NB4 (cell line): ENCODE measurements at regions not wholly inside any gene's neighbourhood (a gene's known extent, or its start where the extent isn't known, plus 50 kb on each side); places are given as distances from the start of the nearest gene placed in this dataset.
A peak's percentile ranks its signal among the peaks of the same experiment; 100 is the strongest.
"Not testable (repeated sequence)": the region's sequence is repeated elsewhere in the genome, so short reads cannot be mapped to it uniquely, and the experiment has no call there.

Experiments used
- DNase-seq: peaks from one replicate; pipeline ENCODE4 v3.0.0; 2010; ENCODE audit warnings: low read depth
- H3K4me3 ChIP-seq: one replicate; pipeline ENCODE4 v1.5.1; 2011; ENCODE audit warnings: mild to moderate bottlenecking, low read depth, low read length, moderate library complexity
- MYC ChIP-seq: IDR thresholded peaks from 2 replicates; pipeline ENCODE4 v1.6.1; 2011; ENCODE audit warnings: low read depth, low read length
- POLR2A ChIP-seq: IDR thresholded peaks from 2 replicates; pipeline ENCODE4 v1.6.1; 2011; ENCODE audit warnings: mild to moderate bottlenecking; ENCODE audit not compliant: insufficient read length; ENCODE audit errors: extremely low read depth
- TF ChIP-seq, protein P1 (sequence below): IDR thresholded peaks from 2 replicates; pipeline ENCODE4 v1.6.1; 2011; ENCODE audit warnings: low read depth, low read length
- TF ChIP-seq, protein P2 (sequence below): IDR thresholded peaks from one replicate; pipeline ENCODE4 v1.5.1; 2012; ENCODE audit warnings: low read depth, low read length

DNA sequence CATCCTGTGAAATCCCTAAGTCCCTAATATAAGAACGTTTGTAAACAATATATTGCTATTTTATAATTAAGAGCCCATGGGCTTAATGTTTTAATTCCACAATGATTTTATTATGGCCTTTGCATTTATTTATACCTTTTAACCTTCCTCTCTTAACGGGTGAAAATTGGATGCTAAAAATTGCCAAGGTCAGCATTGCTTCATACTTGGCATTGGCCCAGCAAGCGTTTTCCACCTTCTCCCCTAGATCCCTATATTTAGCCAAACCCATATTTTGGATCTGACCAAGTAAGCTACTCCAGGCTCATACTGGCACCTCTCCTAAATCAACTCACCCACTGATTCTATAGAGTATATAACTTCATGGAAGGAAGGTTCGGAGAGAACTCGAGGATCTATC, 188.0 kb upstream of the NR2F2 start:
- DNase-seq, result no peak
- no peak for TF ChIP-seq MYC
- TF ChIP-seq, protein P1, sequence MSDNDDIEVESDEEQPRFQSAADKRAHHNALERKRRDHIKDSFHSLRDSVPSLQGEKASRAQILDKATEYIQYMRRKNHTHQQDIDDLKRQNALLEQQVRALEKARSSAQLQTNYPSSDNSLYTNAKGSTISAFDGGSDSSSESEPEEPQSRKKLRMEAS, result no peak
- TF ChIP-seq, protein P2, sequence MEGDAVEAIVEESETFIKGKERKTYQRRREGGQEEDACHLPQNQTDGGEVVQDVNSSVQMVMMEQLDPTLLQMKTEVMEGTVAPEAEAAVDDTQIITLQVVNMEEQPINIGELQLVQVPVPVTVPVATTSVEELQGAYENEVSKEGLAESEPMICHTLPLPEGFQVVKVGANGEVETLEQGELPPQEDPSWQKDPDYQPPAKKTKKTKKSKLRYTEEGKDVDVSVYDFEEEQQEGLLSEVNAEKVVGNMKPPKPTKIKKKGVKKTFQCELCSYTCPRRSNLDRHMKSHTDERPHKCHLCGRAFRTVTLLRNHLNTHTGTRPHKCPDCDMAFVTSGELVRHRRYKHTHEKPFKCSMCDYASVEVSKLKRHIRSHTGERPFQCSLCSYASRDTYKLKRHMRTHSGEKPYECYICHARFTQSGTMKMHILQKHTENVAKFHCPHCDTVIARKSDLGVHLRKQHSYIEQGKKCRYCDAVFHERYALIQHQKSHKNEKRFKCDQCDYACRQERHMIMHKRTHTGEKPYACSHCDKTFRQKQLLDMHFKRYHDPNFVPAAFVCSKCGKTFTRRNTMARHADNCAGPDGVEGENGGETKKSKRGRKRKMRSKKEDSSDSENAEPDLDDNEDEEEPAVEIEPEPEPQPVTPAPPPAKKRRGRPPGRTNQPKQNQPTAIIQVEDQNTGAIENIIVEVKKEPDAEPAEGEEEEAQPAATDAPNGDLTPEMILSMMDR, result no peak
- TF ChIP-seq POLR2A, result no peak
- H3K4me3 ChIP-seq, result no peak overlapping the region

DNA sequence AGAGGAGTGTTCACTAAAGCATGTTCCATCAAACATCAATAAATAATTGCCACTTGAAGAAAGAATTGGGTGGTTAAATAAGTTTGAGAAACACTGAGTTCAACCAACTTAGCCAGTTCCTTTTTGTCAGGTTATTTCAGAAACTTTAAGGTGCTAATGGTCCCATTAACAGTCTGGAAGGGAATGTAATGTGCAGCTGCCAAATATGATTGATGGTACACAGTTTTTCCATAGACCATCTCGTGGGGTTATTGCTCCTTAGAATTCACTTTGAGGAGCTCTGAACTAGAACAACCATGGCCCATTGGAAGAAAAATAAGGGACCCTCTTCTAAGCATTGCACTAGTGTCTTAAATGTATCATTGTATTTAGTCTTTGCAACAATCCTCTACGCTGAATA, 185.8 kb upstream of the NR2F2 start:
- no peak overlapping the region for H3K4me3 ChIP-seq
- TF ChIP-seq MYC (no peak), POLR2A (no peak)
- TF ChIP-seq, protein P2, result no peak
- TF ChIP-seq, protein P1, result no peak
- no peak for DNase-seq

DNA sequence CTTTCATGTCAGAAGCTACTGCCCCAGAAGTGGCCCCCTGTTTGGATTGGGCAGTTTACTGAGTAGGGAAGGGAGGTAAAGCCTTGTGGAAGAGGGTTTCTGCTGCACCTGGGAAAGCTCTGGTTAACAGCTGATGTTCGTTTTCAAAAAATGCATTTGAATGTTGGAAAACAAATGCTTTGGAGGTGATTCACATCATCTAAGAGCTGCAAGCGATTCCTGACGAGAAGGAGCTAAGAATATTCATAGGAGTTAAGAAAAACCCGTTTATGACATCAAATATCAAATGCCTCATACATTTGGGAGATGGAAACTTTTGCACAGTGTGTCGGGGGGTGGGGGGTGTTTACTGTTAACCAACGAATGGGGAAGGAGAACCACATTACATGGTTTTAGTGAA, 183.8 kb upstream of the NR2F2 start:
- no peak for DNase-seq
- H3K4me3 ChIP-seq, result no peak overlapping the region
- TF ChIP-seq MYC (no peak), POLR2A (no peak)
- TF ChIP-seq, protein P2, result no peak
- TF ChIP-seq, protein P1, result no peak

DNA sequence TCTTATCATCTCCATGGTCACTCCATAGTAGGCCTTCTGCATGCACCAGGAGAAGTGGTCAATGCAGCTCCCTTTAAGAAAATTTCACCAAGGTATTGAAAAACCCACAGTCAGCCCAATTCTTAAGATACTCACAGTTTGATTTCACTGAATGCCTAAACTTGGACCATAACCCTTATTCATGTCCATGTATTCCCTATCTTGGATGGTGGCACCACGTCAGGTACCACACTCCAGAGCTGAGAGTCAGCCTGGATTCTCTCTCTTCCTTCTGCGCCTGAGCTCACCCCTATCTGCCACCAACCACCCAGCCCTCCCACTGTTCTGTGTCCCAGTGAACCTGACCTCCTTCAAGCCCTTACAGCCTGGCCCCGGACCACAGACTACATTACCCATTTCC, 183.2 kb upstream of the NR2F2 start:
- no peak overlapping the region for H3K4me3 ChIP-seq
- no peak for DNase-seq
- TF ChIP-seq, protein P2, result no peak
- no peak for TF ChIP-seq MYC
- TF ChIP-seq POLR2A, result no peak
- TF ChIP-seq, protein P1, result no peak

DNA sequence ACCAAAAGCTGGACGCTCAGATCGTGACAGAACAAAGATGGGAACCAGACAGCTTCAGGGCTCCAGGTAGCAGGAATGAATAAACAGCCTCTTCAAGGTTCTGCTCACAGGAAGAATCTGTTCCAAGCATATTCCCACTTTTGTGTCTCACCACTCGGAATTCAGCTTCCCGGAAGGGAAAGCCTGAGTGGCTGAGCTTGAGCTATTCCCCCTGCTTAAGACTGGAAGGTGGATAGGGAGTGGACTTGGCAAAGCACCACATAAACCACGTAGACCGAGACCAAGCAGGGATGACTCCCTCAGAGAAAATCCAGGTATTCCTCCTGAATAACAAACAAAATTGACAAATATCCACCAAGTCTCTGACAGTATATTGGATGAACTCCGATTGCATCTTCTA, 180.2 kb upstream of the NR2F2 start:
- no peak for DNase-seq
- TF ChIP-seq, protein P2, result no peak
- TF ChIP-seq, protein P1, result no peak
- no peak for TF ChIP-seq POLR2A
- TF ChIP-seq MYC, result no peak
- H3K4me3 ChIP-seq, result no peak overlapping the region

DNA sequence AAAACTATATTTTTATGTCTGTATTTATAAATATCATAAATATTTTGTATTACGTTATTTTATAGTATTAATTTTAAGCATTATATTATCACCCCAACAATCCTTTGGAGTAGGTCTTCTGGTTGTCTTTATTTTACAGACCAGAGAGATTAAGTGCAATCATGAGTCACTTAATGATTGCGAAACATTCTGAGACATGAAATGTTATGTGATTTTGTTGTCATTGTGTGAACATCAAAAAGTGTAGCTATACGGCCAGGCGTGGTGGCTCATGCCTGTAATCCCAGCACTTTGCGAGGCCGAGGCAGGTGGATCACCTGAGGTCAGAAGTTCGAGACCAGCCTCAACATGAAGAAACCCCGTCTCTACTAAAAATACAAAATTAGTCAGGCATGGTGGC, 178.8 kb upstream of the NR2F2 start:
- not testable (repeated sequence) for H3K4me3 ChIP-seq
- peak; percentile 69 for DNase-seq
